ENCODE measurements at regions not wholly inside any gene's neighbourhood (a gene's known extent, or its start where the extent isn't known, plus 50 kb on each side); places are given as distances from the start of the nearest gene placed in this dataset.

GRCh38 chr1:239784896-239785295 is 306.8 kb upstream of the FMN2 start:
- TF ChIP-seq GABPA (IDR thresholded peaks at IDR 0.05; ENCODE audit: low read depth) (no peak), CTCF (IDR thresholded peaks at IDR 0.05; ENCODE audit: insufficient read depth, low read length) (no peak)
- H3K27ac ChIP-seq (replicated peaks): no peak overlapping the region
- no peaks in the 10 kb centered on the region for H3K27me3 ChIP-seq (ENCODE audit: insufficient read depth, poor library complexity, severe bottlenecking)
- DNase-seq (ENCODE audit: low read depth in 1 of 2, low spot score in 1 of 2): no peak
- H3K4me3 ChIP-seq (replicated peaks; ENCODE audit: insufficient read depth, low read length): no peak overlapping the region

- TF ChIP-seq POLR2AphosphoS5 (IDR thresholded peaks at IDR 0.05; ENCODE audit: low read depth) (no peak), SPI1 (IDR thresholded peaks at IDR 0.05; ENCODE audit: borderline replicate concordance, low read depth) (no peak), CTCF (IDR thresholded peaks at IDR 0.05; ENCODE audit: insufficient read depth, low read length) (no peak), GABPA (IDR thresholded peaks at IDR 0.05; ENCODE audit: low read depth) (no peak), REST (IDR thresholded peaks at IDR 0.05; ENCODE audit: insufficient replicate concordance, low read depth) (no peak)
- H3K27me3 ChIP-seq (ENCODE audit: insufficient read depth, poor library complexity, severe bottlenecking): no peaks in the 10 kb centered on the region
- H3K4me3 ChIP-seq (replicated peaks; ENCODE audit: insufficient read depth, low read length): no peak overlapping the region
- H3K27ac ChIP-seq (replicated peaks): no peak overlapping the region
- DNase-seq (ENCODE audit: low read depth in 1 of 2, low spot score in 1 of 2): no peak
These were observed 306.1 kb upstream of the FMN2 start for GRCh38 chr1:239785576-239785975.

GRCh38 chr1:239786464-239786863 is 305.2 kb upstream of the FMN2 start:
- TF ChIP-seq CTCF (IDR thresholded peaks at IDR 0.05; ENCODE audit: insufficient read depth, low read length) (no peak), SPI1 (IDR thresholded peaks at IDR 0.05; ENCODE audit: borderline replicate concordance, low read depth) (no peak)

GRCh38 chr1:239792157-239792556 is 299.5 kb upstream of the FMN2 start:
- H3K27ac ChIP-seq (replicated peaks): no peak overlapping the region
- no peak for DNase-seq (ENCODE audit: low read depth in 1 of 2, low spot score in 1 of 2)

More at GRCh38 chr1:239786464-239786863, 305.2 kb upstream of the FMN2 start:
- H3K4me3 ChIP-seq (replicated peaks; ENCODE audit: insufficient read depth, low read length): no peak overlapping the region
- no peak for DNase-seq (ENCODE audit: low read depth in 1 of 2, low spot score in 1 of 2)
- H3K27me3 ChIP-seq (ENCODE audit: insufficient read depth, poor library complexity, severe bottlenecking): no peaks in the 10 kb centered on the region
- H3K27ac ChIP-seq (replicated peaks): no peak overlapping the region

More at GRCh38 chr1:239792157-239792556, 299.5 kb upstream of the FMN2 start:
- Histone ChIP-seq H3K27me3 (ENCODE audit: insufficient read depth, poor library complexity, severe bottlenecking) (no peaks in the 10 kb centered on the region), H3K4me3 (replicated peaks; ENCODE audit: insufficient read depth, low read length) (no peak overlapping the region)
- no peak for TF ChIP-seq GABPA (IDR thresholded peaks at IDR 0.05; ENCODE audit: low read depth)
- TF ChIP-seq SPI1 (IDR thresholded peaks at IDR 0.05; ENCODE audit: borderline replicate concordance, low read depth): no peak
- TF ChIP-seq REST (IDR thresholded peaks at IDR 0.05; ENCODE audit: insufficient replicate concordance, low read depth): no peak
- no peak for TF ChIP-seq POLR2AphosphoS5 (IDR thresholded peaks at IDR 0.05; ENCODE audit: low read depth)
- no peak for TF ChIP-seq CTCF (IDR thresholded peaks at IDR 0.05; ENCODE audit: insufficient read depth, low read length)
